NCI-H460 (cell line): ENCODE measurements at regions not wholly inside any gene's neighbourhood (a gene's known extent, or its start where the extent isn't known, plus 50 kb on each side); places are given as distances from the start of the nearest gene placed in this dataset.

Experiments used
- DNase-seq: peaks from one replicate; pipeline ENCODE4 v3.0.0-alpha.2; 2016; ENCODE audit warnings: low read depth; ENCODE audit errors: extremely low read depth

- no peak for DNase-seq
Measured at GRCh38 chr10:33455029-33455428, 120.6 kb upstream of the NRP1 start.

DNA sequence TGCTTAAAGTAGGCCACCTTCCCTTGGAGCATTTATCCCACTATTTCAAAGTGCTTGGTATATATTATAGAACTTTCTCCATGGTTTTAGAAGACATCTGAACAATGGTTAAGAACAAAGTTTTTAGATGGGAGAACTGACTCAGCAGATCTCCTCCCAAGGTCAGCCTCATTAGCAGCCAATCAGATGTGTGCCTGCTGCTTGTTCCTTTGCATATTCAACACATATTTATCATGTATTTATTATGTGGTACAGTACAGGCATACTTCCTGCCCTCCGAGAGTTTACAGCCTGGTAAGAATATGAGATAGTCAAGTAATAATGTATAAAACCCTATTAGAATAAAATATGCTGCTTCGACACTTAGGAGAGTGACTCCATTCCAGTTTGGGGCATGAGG lies 120.1 kb upstream of the NRP1 start:
- no peak for DNase-seq

GRCh38 chr10:33453081-33454025 lies 118.9 kb upstream of the NRP1 start:
- DNase-seq = no peak

DNA sequence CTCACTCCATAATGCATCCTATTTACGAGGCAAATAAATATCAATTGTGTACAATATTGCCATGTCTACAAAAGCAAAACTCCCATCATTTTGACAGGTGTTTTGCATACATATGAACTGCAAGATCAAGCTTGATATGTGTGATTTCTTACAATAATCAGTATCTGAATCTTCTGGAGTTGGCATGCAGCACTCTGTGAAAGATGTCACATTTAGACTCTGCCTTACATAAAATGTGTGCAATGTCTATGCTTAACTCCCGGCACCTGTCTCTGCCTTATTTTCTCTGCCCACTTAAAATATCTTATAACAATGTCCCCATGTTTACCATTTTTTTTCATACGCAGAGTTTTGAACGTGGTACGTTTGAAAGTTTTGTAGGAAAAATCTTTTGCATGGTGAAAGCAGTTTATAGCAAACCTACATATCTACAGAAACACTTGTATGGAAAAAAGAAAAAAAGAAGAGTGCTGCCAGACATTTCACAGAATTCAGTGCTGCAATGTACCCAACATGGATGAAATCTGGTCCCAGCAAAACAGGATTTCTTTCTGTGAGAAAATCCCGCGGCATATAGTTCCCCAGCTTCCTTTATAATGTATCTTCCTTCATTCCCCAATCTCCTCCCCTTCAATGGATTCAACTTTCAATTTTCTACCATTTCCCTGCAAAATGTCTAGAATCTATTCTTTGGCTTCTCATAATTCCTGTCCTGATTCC lies 114.1 kb upstream of the NRP1 start:
- no peak for DNase-seq

DNA sequence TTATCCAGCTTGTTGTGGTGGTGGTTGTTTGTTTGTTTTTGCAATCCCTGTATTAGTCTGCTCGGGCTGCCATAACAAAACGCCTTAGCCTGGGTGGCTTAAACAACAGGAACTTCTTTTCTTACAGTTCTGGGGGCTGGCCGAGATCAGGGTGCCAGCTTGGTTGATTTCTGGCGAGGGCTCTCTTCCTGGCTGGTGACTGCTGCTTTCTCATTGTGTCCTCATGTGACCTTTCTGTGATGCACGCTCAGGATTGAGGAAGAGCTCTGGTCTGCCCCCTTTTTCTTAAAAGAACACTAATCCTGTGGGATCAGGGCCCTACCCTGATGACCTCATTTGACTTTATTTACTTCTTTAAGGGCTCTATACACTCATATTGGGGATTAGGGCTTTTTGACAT lies 107.1 kb upstream of the NRP1 start:
- DNase-seq = no peak

DNA sequence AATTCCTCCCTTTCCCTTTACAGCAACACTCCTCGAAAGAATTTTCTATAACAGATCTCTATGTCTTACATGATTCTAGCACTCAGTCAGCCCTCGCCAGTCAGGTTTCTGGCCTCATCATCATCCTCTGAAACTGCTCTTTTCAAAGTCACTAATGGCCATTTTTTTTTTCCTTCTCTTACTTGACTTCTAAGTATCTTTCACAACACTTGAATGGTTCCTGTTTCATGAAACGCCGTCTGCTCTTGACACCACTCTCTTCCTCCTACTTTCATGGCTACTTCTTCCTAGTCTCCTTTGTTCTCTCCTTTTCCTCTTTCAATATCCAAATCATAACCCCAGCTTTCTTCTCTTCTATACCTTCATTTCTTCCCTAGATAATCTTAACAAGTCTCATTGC lies 100.5 kb upstream of the NRP1 start:
- no peak for DNase-seq

DNA sequence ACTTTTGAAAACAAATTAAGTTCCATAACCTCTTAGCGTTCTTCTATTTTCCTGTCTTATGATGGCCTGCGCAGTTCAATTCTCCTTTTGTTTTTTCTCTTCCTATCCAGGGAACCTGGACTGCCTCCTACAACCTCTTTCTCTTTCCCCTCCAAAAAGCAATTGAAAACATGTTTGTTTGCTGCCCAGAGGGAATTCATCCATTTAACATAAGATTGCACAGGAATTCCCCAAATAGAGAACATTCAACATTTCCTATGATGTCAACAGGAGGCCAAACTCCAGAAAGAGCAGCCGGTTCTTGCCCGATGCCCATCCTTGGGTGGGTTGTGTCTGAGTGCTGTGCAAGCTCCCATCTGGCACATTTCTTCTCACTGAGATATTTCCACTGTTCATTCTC lies 94.2 kb upstream of the NRP1 start:
- no peak for DNase-seq

DNA sequence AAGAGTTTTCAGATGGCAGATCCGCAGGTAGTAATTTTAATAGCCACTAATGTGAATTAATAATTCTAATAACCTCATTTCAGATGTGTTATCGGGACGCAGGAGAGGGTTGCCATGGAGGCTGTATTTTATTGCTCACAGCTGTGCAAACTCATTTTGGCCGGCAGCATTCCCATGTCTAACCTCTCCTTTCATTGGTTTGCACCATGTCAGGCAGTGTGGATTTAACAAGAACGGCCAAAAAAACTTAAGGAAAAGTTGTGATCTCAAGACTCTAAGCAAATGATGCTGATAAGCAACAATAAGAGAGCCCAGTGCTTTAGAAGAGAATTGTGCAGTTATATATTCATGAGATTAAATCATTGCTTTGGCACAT lies 88.7 kb upstream of the NRP1 start:
- no peak for DNase-seq

GRCh38 chr10:33422471-33423153 lies 88.1 kb upstream of the NRP1 start:
- DNase-seq = no peak

DNA sequence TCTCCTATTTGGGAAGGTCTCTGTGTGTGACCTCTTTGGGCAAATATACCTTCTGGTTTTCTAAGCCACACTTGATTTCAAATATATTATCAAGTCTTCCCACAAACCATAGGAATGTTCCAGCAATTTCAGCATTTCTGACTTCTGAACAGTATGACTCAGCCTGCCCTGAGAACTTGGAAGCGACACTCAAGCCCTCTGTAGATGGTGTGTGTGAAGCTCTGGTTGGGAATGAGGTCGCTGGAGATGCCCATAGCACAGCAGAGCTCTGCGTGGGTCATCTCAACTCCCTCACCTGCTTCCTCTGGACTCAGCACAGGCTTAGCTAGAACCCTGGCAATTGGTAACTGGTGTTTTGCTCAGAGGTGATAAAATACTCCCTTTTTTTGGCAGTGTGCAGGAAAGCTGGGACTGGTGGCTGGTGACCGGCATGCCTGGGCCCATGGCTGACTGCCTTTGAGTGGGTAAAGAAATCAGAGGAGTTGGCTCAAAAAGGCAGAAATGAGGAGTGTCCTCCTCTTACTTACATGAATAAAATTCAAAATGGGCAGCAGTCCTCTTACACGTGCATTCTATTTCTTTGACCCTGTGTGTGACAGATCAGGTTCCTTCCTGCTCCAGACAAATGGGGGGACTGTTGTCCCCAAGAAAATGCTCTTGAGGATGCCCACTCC lies 87.5 kb upstream of the NRP1 start:
- DNase-seq = no peak

- DNase-seq = no peak
Measured at GRCh38 chr10:33419311-33419710, 84.8 kb upstream of the NRP1 start.

DNA sequence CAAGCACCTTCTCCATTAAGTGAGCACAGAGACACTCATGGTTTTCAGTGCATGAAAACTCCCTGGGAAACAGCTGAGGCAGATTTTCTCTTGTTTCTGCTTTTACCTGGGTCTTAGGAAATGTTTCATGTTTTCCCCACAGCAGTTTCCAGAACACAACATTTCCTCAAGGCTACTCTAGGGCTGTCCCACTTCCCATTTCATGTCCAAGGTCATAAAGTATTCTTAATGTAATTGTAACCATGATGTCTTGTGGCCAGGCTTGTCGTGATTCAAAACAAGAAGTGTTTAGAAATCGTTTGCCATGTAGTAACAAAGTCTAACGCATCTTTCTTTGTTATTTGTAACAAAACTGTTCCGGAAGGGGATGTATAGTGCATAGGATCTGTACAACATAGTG lies 83.8 kb upstream of the NRP1 start:
- no peak for DNase-seq

GRCh38 chr10:33416691-33417090 lies 82.2 kb upstream of the NRP1 start:
- no peak for DNase-seq

GRCh38 chr10:33416209-33416608 lies 81.7 kb upstream of the NRP1 start:
- no peak for DNase-seq

DNA sequence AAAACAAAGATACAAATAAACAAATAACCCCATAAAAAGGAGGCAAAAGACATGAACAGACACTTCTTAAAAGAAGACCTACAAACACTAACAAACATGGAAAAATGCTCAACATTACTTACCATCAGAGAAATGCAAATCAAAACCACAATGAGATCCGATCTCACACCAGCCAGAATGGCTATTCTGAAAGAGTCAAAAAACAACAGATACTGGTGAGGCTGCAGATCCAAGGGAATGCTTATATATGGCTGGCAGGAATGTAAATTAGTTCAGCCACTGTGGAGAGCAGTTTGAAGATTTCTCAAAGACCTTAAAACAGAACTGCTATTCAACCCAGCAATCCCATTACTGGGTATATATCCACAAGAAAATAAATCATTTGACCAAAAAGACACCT lies 80.4 kb upstream of the NRP1 start:
- no peak for DNase-seq

DNA sequence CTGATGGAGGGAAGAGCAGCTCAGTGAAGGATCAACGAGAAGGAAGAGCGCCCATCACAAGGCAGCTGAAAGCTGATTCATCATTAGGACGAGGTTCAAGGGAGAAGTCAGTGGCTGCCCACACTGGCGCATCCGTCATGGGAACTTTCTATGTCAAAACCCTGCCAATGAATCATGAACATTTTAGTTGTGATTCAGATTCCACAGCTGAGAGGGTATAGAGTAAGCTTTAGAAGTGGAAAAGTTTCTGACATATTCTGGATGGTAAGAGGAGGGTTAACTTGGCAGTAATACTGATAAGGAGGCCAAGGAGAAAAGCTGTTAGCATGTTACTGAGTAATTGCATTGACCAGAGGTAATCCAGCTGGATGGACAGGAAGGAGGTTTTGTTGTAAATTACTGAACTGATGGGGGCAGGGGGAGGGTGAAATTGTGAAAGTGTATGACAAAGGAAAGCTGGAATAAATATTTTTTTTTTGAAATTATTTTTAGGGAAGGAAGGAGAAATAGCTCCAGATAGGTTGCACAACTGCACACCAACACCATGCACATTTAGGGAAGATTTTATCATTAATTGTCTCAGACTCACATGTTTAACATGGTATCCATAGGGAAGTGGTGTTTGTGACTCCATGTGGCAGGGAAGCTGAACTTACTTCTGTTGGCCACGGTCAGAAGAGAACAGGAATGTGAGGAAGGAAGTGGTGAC lies 78.3 kb upstream of the NRP1 start:
- no peak for DNase-seq

DNA sequence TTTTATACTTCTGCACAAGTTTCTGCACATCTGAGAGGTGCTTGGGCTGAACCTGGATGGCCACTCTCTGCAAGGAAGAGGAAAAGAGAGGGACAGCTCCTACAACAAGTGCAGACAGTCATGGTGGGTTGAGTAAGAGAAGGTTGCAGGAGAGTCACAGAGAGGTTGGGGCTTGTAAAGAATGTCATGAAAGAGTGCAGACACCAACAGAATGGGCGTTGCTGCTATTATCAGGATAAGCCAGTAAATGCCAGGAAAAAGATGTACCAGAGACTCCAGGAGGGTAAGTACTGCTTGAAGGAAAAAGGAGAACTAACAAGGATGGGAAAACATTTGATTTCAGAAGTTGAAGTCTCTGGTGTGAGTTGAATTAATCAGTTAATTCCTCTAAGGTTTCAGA lies 77.8 kb upstream of the NRP1 start:
- no peak for DNase-seq

DNA sequence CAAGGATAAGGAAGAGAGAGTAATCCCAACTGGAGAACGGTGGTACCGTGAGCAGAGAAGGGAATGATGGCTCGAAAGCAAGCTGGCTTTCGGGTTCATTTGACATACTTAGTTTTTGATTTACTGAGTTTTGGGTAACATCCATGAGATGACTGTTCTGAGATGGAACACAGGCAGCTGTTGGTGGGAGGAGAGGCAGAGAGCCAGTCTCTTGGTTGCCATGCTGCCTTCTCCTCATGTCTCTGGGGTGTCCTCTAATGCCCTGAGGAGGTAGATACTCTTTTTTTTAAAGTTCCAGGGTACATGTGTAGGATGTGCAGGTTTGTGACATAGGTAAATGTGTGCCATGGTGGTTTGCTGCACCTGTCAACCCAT lies 76.4 kb upstream of the NRP1 start:
- no peak for DNase-seq

DNA sequence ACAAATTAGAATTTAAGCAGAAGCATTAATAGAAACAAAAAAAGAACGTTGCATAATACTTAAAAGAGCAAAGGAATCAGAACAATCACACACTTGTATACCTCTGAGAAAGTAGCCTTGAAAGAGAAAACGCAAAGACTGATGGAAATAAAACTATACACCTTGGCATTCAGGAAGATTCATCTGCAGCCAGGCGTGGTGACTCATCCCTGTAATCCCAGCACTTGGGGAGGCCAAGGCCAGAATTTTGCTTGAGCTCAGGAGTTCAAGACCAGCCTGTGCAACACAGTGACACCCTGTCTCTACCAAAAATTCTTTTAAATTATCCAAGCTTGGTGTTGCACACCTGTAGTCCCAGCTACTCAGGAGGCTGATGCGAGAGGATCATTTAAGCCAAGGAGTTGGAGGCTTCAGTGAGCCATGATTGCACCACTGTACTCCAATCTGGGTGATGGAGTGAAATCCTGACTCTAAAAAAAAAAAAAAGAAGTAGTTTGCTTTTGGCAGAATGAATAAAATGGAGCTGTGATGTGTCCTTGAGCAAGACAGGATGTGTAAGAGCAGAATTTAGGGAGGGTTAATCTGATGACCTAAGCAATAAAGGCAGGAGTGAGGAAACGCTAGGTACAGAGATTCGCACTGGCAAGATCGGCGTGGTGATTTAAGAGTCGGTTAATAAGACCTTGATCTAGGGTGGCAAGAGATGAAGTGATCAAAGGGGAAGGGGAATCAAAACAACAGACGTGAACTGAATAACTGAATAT lies 75.8 kb upstream of the NRP1 start:
- no peak for DNase-seq

DNA sequence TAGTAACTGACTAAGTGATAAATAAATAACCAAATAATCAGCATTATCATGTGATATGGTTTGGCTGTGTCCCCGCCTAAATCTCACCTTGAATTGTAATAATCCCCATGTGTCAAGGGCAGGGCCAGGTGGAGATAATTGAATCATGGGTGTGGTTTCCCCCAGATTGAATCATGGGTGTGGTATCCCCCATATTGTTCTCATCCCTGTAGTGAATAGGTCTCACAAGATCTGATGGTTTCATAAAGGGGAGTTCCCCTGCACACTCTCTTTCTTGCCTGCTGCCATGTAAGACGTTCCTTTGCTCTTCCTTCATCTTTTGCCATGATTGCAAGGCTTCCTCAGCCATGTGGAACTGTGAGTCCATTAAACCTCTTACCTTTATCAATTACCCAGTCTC lies 72.1 kb upstream of the NRP1 start:
- no peak for DNase-seq
